ENCODE measurements at regions not wholly inside any gene's neighbourhood (a gene's known extent, or its start where the extent isn't known, plus 50 kb on each side); places are given as distances from the start of the nearest gene placed in this dataset.
"Not testable (repeated sequence)": the region's sequence is repeated elsewhere in the genome, so short reads cannot be mapped to it uniquely, and the experiment has no call there.

- H4K5ac ChIP-seq (ENCODE audit: insufficient read length, low read depth, low read length); H3K23ac ChIP-seq (ENCODE audit: insufficient read length); H2BK5ac ChIP-seq (ENCODE audit: low read depth, low read length); H2BK15ac ChIP-seq (ENCODE audit: low read length); H3K9ac ChIP-seq (replicated peaks in 1 of 4; ENCODE audit: extremely low read depth in 1 of 4, low read depth in 3 of 4, low read length in 3 of 4); H3K14ac ChIP-seq (ENCODE audit: insufficient read length); H2BK12ac ChIP-seq (ENCODE audit: low read depth, low read length); H3K9me3 ChIP-seq (ENCODE audit: insufficient read depth in 2 of 2, low read depth in 1 of 2, low read length in 1 of 2); H3K27ac ChIP-seq (ENCODE audit: low read depth, low read length); H3K4me2 ChIP-seq (ENCODE audit: insufficient read depth in 1 of 2, low read depth in 2 of 2, low read length in 2 of 2); H3K36me3 ChIP-seq (ENCODE audit: control insufficient read depth in 2 of 4, insufficient read depth in 4 of 4, low read length in 3 of 4); FAIRE-seq; H4K91ac ChIP-seq (replicated peaks; ENCODE audit: insufficient read length, low read length); H3K79me1 ChIP-seq (ENCODE audit: low read depth, low read length); H2AK5ac ChIP-seq (ENCODE audit: low read depth, low read length); H3K23me2 ChIP-seq (ENCODE audit: low read depth, low read length); H4K20me1 ChIP-seq (replicated peaks in 1 of 2; ENCODE audit: control insufficient read depth in 1 of 2, insufficient read depth in 2 of 2, low read length in 2 of 2); H3K79me2 ChIP-seq (ENCODE audit: control insufficient read depth in 1 of 2, insufficient read depth in 2 of 2, low read length in 2 of 2); H3K56ac ChIP-seq (replicated peaks; ENCODE audit: insufficient read length, low read depth, low read length); H3K18ac ChIP-seq (ENCODE audit: extremely low read depth, low read length); H4K8ac ChIP-seq (ENCODE audit: extremely low read depth, insufficient read depth, low read length); H2BK20ac ChIP-seq (ENCODE audit: low read length); H3K4me1 ChIP-seq (replicated peaks in 1 of 4; ENCODE audit: control insufficient read depth in 3 of 4, insufficient read depth in 4 of 4, low read length in 3 of 4); DNase-seq (ENCODE audit: low read depth in 1 of 2, low spot score in 2 of 2); H2BK120ac ChIP-seq (replicated peaks; ENCODE audit: low read depth, low read length); H3K4me3 ChIP-seq (ENCODE audit: extremely low read depth in 1 of 4, insufficient read depth in 2 of 4, low read depth in 3 of 4, low read length in 4 of 4); H2AFZ ChIP-seq (ENCODE audit: low read length); H3K27me3 ChIP-seq (replicated peaks in 1 of 4; ENCODE audit: control insufficient read depth in 3 of 4, extremely low read depth in 1 of 4, insufficient read depth in 3 of 4, low read length in 3 of 4); H3K4ac ChIP-seq (replicated peaks; ENCODE audit: insufficient read length, low read depth, low read length): not testable (repeated sequence)
- CTCF ChIA-PET (ENCODE audit: partially characterized antibody), result interaction anchor here (1.6 to 1.9 kb wide), 3 partner anchors 13 to 521 kb away, joined by 4 to 7 read pairs (median 7); partner anchors contain the start of gene DNAH7
- POLR2A ChIA-PET (ENCODE audit: partially characterized antibody), result interaction anchor here (0.6 to 1.8 kb wide), 2 partner anchors 67 to 109 kb away, joined by 3 to 4 read pairs; partner anchors contain the start of gene SLC39A10
- WGBS, 2 experiments (ENCODE audit: extremely low coverage in 1 of 2, insufficient coverage in 1 of 2, insufficient read length in 1 of 2, insufficient replicate concordance in 2 of 2, low coverage in 1 of 2, low lambda C conversion rate in 2 of 2, missing lambda C conversion rate in 1 of 2), result 97% methylated on average over 17 of the region's 47 CpGs; no CpG with 5 or more reads in 1 of the 2 experiments
Observed at GRCh38 chr2:195547268-195547840, 109.7 kb upstream of the SLC39A10 start.
